GM18909 (cell line): ENCODE measurements at regions not wholly inside any gene's neighbourhood (a gene's known extent, or its start where the extent isn't known, plus 50 kb on each side); places are given as distances from the start of the nearest gene placed in this dataset.

Source experiments
- ATAC-seq: cut with Tn5 transposase; IDR thresholded peaks from one replicate; pipeline ENCODE4 v1.9.1; 2021; ENCODE audit warnings: mild to moderate bottlenecking; ENCODE audit not compliant: unreplicated experiment, poor library complexity

DNA sequence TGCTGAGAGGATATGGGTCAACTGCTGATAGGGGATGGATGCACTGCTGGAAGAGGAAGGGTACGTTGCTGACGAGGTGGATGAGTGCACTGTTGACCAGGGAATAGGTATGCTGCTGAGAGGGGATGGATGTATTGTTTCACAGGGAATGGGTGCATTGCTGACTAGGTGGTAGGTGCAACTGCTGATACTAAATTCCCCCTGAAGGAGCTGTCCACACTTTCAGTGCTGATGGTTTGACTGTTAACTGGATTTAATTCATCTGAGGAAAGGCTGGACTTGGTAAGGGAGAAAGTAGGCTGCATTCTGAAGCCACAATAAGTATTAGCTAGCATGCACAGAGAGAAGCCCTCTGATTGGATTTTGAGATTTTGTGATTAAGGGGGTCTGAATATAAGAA, 1196.8 kb upstream of the PHF14 start:
- no peak for ATAC-seq

DNA sequence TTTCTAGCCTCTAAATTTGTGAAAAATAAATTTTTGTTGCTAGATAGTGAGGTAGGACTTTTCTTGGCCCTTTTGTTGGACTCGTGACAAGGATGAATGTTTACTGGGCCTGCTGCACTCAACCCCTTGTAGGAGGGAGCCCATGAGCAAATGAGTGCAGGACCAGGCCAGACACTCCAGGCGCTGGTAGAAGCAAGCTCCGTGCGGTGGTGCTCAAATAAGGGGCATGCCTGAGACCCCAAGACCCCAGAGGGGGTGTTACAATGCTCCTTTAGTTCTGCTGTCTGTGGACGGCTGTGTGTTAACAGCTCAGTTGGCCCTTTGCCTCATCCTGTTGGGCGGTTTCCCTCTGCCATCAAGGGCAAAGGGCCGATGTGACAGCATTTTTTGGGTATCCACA, 1195.3 kb upstream of the PHF14 start:
- no peak for ATAC-seq

DNA sequence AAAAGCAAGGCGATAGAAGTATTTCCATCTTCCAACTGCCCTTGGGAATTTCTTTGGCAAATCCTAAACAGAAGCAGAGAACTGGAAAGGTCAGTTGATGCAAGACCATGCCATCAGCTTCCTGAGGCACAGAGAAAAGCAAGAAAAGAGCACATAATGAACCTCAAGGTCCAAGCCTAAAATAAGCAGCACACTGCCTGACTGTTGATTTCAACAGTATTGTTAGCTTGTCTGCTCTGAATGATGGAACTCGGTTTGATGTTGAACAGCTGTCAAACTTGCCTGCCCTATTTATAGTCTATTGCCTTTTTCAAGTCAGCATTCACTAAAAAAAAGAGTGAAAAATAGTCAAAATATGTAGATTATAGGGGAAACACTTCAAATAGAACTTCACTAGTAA, 1192.0 kb upstream of the PHF14 start:
- ATAC-seq = no peak

DNA sequence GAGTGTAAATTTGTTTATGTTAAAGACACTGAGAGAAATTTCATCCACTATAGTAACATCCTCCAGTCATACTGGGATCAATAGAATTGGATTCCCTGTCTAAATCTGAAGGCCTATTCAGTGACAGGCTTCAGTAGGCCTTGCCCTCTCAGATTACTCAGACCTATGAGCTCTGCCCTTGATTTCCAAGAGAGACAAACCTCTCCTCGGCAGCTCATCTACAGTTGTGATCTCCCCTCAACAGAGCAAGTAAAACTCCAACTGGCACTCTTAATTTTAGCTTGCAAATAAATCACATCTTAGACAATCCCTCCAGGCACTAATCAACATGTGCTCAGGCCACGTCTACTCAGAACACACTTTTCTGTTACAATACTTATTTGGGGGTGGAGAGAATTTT, 1191.4 kb upstream of the PHF14 start:
- no peak for ATAC-seq

DNA sequence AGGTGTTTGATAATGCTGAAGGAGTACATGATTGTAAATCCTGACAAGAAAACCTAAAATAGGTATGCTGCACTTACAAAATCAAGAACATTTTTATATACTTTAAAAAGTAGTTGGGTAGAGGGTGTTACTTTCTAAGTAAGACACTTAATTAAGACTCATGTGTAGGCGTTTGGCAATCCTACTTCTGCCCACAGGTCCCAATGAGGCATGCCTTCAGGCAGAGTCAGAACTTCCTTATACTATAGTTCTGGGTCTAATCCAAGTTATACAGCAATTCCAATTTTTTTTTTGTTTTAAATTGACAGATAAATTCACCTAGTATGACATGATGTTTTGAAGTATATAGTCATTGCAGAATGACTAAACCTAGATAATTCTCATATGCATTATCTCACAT, 1188.5 kb upstream of the PHF14 start:
- no peak for ATAC-seq

DNA sequence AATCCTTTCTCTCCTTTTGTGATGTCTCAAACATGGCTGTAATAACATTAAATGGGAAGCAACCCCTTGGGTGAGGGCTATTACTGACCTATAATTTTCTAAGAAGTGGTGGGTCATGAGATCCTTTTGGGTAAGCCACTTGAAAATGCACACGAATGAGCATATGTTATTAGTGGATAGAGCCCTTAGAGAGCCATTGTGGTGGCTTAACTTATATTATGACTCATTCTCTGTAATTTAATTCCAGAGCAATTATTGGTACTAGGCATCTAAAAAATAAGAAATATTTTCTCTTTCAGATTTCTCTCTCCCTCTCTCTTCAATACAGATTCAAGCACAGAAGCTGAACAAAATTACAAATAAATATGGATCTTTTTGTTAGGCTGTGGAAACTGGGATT, 1177.4 kb upstream of the PHF14 start:
- no peak for ATAC-seq

DNA sequence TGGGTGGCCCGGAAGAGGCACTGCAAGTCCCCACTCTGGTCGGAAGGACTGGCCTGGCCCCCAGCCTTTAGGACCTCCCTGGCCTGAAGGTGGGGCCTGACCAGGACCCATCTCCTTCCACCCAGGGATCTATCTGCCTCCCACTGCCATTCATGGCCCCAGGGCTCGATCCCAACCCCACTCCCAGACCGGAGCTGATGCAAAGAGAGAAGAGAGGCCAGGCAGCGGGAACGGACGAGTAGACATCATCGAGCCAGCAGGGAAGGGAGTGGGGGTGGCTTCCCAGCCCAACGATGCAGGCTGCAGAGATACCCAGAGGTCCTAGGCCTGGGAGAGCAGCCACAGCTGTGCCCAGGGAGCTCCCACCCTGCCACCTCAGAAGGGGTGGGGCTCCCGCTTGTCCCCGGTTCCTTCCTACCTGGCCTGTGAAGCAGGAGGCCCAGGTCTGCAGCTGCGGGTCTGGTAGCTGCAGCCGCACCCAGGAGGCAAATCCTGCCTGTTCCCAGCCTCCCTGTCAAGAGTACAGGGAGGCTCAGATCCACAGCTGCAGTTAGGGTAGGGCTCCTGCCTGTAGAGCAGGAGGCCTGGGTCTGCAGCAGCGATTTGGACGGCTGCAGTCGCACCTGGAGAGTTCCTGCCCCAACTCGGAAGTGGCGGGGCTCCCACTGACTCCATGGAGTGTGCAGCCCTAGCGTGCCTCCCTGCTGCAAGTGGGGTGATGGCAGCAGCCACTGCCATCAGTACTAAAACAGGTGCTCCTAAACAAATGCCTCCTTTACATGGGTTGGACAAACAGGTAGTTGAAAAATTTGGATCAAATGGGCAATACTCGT, 1151.0 kb upstream of the PHF14 start:
- ATAC-seq = no peak

DNA sequence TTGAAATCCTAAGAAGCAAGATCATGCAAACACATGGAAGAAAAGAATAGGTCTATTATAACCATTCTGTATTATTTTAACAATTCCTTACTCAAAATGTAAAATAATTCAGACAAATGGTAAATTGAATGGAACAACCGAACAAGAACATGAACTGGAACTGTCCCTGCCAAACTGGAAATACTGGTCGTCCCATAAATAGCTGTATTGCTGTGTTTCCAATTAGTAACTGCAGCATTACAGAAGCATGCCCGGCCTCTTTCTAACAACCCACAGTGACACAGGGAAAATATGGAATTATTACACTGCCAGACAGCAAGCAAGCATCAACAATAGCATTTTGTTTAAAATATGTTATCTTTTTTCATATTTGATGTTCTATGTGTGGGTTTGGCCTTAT, 1138.5 kb upstream of the PHF14 start:
- ATAC-seq = no peak

DNA sequence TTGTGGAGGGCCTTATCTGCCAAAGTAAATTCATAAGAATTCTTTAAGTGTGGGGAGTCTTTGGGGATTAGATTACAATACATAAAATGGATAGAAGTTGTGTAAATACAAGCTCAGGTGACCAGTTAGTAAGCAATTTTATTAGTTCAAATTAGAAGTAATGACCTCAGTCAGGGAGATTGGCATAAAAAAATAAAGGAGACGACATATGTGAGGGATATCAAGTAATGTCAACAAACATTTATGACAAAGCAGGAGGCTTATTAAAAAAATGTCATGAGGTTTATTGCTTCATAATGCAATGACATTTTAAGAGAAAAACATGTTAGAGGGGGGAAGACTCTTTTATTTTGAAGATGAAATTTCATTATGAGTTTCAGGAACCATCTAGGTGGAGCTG, 1137.0 kb upstream of the PHF14 start:
- no peak for ATAC-seq

DNA sequence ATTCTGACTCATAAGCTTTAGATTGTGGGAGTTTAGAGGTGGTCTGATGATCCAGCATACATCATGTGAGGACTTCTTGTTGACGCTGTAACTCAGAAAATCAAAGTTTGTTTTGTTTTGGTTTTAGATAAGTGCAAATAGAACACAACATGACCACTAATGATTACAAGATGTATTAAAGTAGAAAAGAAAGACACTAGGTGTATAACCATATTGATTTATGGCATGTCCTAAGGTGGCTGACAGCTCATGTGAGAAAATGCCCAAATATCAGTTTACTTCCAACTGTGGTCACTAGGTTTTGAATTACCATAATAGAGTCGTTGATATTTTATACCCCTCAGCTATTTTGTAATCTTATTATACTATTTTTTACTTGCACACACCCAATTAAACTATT, 1131.4 kb upstream of the PHF14 start:
- no peak for ATAC-seq

DNA sequence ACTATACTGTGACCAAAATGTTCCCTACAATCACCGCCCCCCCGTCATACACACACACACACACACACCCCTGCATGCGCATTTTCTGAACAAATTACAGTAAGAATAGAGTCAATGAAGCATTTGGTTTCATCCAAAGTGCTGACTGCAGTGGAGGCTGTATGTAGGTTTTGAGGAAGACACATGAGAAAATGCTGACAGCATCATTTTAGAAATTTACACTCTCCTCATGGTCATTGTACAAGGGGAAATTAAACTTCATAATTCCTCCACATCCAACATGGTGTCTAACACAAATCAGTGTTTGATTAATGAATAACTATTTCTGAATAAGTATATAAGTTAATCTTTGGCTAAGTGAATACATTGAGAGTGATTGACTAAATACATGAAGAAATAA, 1126.8 kb upstream of the PHF14 start:
- ATAC-seq = no peak

DNA sequence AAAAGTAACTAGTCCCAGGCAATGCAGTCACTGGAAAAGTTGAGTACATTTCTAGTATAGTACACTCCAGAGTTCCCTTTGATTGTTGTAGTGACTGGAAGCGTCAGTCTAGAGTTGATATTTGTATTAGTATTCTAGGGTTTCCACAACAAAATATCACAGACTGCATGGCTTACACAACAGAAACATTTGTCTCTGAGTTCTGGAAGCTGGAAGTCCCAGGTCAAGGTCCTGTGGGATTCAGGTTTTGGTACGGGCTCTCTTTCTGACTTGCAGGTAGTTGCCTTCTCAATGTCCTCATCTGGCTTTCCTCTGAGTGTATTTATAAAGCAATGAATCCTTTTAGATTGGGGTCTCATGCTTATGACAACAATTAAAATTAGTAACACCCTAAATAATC, 1119.1 kb upstream of the PHF14 start:
- no peak for ATAC-seq

DNA sequence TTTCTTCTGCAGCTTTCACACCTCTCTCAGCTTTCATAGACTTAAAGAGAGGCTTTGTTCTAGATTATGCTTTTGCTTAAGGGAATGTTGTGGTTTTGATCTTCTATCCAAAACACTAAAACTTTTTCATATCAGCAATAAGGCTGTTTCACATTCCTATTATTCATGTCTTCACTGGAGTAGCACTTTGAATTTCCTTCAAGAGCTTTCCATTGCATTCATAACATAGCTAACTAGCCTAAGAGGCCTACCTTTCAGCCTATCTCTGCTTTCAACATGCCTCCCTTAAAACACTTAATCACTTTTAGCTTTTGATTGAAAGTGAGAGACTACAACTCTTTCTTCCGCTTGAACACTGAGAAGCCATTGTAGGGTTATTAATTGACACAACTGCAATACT, 1117.0 kb upstream of the PHF14 start:
- ATAC-seq = no peak

DNA sequence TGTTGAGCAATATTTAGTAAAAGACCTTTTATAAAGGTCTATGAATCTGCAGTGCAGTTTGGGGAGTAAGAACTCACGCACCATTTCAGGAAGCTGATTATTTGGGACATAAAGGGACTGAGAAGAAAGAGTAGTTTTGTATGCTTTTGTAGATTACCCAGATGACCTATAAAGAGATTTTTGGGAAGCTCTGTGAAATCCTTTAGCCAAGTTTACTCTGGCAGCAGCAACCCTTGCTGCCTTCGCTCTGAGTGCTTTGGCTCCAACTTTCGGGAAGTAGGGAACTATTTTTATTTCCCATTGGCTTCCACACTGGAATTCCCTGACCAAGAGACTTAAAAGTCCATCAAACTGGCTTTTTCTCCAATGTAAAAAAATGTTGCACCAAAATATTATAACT, 1110.1 kb upstream of the PHF14 start:
- ATAC-seq = no peak

DNA sequence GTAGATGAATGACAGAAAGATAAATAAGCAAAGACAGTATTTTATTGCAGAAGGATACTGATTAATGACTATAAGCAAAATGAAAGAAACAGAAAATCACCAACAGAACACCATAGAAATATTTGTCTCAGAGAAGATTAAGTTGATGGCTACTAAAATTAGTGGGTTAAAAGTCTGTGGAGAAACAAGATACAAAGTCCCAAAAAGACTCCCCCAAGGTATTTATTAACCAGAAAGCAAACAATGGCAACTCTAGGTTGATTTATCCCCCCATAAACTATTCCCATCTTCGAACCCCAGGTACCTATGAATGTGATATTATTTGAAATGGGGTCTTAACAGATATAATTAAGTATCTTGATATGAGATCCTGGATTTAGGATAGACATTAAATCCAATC, 1104.5 kb upstream of the PHF14 start:
- no peak for ATAC-seq

DNA sequence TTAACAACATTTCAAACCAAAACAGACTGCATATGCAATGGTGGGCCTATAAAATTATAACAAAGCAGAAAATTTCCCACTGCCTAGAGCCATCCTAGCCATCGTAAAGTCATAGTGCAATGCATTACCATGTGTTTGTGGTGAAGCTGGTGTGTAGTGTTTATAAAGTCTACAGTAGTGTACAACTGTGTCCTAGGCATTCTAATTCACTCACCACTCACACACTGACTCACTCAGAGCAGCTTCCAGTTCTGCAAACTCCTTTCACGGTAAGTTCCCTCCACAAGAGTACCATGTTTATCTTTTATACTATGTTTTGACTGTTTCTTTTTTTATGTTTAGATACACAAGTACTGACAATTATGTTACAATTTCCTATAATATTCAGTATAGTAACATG, 1104.1 kb upstream of the PHF14 start:
- ATAC-seq = no peak

DNA sequence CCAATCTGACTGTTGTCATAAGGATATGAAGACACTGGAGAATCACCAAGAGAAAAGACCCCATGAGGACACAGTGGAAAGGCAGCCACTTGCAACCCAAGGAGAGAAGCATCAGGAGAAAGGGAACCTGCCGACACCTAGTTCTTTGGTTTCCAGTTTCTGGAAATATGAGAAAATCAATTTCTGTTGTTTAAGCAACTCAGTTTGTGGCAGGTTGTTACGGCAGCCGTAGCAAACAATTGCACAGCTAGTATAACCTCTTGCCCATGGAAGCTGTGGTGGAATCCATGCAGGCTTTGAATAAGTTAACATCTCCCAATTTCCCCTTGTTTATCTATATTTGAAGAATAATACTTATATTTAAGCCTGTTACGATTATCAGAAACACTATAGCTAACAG, 1103.0 kb upstream of the PHF14 start:
- no peak for ATAC-seq

DNA sequence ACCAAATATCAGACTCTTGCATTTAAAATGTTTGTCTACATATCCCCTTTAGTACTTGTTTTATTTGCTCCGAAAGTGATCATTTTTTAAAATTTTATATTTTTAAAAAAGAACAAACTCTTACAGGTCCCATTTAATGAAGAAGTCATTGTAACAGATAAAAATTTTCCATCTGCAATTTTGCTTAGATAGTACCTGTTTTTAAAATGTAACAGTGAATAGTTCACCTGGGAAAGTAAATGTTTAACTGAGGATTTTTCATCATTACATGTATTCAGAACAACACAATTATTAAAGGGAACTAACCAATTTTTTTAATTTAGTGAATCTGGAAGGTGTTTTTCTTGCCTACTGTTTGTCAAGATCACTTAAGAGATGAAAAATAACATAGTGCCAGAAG, 1099.5 kb upstream of the PHF14 start:
- no peak for ATAC-seq

DNA sequence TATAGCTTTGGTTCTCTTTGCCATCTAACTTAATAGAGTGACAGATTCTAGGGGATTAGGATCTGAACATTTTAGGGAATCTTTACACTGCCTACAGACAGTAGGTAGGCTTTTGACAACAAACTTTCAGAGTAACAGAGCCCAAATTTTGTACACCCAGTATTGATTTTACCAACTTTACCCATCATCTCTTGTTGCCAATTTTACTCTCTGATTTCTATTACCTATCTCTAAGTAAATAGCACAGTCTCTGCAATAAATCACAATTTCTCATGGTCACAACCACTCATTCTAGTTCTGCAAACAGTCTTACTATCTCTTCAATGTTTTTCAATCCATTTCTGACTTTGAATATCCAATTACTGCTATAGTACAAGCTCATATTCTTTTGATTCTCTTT, 1097.6 kb upstream of the PHF14 start:
- ATAC-seq = no peak

DNA sequence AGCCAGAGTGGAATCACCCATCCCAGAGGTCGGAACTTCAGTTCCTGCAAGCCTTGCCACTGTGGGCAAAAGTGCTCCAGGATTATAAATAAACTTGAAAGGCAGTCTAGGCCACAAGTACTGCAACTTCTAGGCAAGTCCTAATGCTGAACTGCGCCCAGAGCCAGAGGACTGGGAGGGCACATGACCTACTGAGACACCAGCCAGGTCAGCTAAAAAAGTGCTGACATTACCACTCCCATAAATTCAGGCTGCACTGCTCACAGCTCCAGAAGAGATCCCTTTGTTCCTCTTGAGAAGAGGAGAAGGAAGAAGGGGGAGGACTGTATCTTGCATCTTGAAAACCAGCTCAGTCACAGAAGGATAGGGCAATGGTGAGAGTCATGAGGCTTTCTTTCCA, 1084.1 kb upstream of the PHF14 start:
- no peak for ATAC-seq

DNA sequence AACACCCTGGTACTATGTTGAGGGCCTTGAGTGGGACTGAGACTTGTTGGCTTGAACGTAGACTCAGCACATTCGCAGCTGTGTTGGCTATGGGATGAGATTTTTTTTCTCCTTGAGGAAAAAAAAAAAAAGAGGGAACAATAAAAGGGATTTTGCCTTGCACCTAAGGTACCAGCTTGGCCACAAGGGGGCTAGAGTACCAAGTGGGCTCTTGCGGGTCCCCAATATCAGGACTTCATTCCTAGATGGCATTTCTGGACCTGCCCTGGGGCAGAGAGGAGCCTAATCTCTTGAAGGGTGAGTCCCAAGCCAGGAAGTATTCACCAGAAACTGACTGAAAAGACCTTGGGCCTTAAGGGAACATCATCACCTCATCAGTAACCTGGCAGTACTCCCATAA, 1083.6 kb upstream of the PHF14 start:
- no peak for ATAC-seq

DNA sequence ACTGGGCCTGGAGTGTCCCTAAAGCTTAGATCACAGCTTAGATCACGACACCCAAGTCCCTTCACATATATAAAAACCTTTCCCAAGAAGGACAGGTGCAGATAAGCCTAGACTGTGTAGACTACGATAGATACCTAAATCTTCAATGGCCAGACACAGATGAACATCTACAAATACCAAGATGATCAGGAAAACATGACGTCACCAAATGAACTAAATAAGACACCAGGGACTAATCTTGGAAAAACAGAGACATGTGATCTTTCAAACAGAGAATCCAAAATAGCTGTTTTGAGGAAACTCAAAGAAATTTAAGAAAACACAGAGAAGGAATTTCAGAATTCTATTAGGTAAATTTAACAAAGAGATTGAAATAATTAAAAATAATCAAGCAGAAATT, 1082.6 kb upstream of the PHF14 start:
- no peak for ATAC-seq

DNA sequence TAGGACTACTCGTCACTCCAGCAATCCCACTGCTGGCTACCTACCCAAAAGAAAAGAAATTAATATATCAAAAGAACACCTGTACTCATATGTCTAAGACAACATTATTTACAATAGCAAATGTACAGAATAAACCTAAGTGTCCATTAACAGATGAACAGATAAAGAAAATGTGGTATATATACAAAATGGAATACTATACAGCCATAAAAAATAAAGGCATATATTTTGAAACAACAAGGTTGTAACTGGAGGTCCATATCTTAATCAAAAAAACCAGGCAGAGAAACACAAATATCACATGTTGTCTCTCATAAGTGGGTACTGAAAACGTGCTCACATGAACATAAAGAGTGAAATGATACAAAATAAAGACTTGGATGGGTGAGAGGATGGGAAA, 1073.3 kb upstream of the PHF14 start:
- no peak for ATAC-seq
